Tibial nerve (tissue), 4 donors: ENCODE measurements at regions not wholly inside any gene's neighbourhood (a gene's known extent, or its start where the extent isn't known, plus 50 kb on each side); places are given as distances from the start of the nearest gene placed in this dataset.

ENCODE experiments used
- CTCF ChIP-seq, 5 experiments: fragments of 200-600 bp in 3 of 5; fragments of 450-650 bp in 2 of 5; sonication (generic) in 3 of 5; IDR thresholded peaks; one replicate each; pipeline ENCODE4 v1.5.1; 2016 to 2019; ENCODE audit warnings: antibody characterized with exemption in 5 of 5, mild to moderate bottlenecking in 3 of 5, moderate library complexity in 2 of 5
- EP300 ChIP-seq, 2 donors: sonication (generic); formaldehyde crosslinking; IDR thresholded peaks; one replicate each; pipeline ENCODE4 v1.6.1; 2017; ENCODE audit warnings: antibody characterized with exemption in 2 of 2, mild to moderate bottlenecking in 1 of 2

DNA sequence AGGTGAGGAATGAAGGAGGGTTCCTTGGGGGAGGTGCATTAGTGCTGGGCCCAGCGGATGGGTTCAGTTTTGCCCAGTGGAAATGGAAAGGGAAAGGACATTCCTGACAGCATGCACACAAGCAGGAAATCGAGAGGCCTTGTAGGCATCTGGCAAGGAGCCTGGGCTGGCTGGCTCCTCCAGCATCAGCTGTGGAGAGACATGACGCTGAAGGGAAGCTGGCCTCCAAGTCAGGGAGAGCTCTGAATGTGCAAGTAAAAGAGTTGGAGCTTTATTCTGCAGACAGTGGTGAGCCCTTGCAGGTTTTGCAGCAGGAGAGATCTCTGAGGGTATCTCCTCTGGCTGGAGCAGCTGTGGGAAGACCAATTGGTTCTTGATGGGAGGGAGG lies 154.3 kb downstream of the MRPL14 start:
- TF ChIP-seq CTCF (IDR thresholded peaks at IDR 0.05) (no peak), EP300 (IDR thresholded peaks at IDR 0.05) (peak in 1 of 2 donors; percentile 10)
